Colon (tissue), 2 donors: ENCODE measurements at regions not wholly inside any gene's neighbourhood (a gene's known extent, or its start where the extent isn't known, plus 50 kb on each side); places are given as distances from the start of the nearest gene placed in this dataset.
"Not testable (repeated sequence)": the region's sequence is repeated elsewhere in the genome, so short reads cannot be mapped to it uniquely, and the experiment has no call there.

ENCODE experiments used
- FAIRE-seq: peaks from 2 replicates; lab custom pipeline; 2012; peaks lifted over from hg19 to GRCh38; lab: Jason Lieb, UNC
- donor health status: control.
- donor health status: control.

DNA sequence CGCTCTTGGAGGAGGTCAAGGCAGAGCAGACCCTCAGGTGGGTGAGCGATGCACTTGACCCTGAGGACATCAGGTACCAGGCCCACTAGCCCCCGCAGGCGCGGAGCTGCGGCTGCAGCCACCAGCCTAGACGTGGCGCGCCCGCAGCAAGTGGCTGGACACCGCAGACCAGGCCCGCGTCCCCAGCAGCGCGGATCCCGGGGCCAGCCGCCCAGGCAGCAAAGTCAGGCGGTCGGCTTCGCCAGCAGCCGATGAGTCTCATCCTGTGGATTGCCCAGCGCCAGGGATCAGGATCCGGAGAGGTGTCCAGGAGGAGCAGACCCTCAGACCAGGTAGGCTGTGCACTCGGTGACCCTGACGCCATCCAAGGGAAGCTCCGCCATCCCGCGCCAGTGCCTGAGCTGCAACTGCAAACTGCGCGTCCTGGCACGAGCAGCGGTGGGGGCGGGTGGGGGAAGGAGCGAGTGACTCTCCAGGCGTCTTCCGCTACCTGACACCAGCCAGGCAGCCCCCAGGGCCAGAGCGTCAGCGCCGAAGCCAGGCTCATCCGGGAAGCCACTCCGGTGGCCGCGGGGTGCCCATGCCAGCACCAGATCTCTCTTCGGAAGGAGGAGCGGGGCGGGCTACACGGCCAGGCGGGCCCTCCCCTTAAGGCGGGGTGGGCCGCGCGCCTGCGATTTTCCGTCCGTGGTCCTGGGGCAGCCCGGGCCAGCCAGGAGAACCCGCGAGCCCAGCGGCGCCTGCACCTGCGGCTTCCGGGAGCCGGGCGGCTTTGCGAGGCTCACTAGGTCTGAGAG lies 92.6 kb upstream of the THOC3 start:
- FAIRE-seq: not testable (repeated sequence)

DNA sequence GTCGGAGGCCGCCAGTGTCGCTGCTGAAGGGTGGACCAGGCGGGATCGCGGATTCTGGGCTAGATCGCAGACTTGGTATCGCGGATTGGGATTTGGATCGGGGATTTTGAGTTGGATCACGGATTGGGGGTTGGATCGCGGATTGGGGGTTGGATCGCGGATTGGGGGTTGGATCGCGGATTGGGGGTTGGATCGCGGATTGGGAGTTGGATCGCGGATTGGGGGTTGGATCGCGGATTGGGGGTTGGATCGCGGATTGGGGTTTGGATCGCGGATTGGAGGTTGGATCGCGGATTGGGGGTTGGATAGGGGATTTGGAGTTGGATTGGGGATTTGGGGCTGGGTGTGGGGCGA lies 93.1 kb upstream of the THOC3 start:
- not testable (repeated sequence) for FAIRE-seq

DNA sequence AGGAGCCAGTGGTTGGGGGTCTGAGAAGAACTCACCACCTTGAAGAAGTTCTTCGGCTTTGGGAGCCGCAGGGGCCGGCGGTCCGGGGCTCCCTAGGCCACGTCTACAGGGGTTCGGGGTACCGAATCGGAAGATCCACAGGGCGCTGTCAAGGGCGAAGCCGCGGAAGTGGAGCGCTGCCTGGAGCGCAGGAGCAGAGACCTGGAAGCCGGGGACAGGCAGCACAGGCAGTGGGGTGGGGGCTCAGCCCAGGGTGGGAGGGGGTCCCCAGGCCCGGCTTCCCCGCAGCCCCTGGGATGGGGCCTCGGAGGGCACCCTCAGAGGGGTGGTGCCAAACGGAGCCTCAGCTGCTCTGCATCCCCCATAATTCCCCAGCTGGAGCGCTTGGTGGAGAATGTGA lies 93.5 kb upstream of the THOC3 start:
- not testable (repeated sequence) for FAIRE-seq

DNA sequence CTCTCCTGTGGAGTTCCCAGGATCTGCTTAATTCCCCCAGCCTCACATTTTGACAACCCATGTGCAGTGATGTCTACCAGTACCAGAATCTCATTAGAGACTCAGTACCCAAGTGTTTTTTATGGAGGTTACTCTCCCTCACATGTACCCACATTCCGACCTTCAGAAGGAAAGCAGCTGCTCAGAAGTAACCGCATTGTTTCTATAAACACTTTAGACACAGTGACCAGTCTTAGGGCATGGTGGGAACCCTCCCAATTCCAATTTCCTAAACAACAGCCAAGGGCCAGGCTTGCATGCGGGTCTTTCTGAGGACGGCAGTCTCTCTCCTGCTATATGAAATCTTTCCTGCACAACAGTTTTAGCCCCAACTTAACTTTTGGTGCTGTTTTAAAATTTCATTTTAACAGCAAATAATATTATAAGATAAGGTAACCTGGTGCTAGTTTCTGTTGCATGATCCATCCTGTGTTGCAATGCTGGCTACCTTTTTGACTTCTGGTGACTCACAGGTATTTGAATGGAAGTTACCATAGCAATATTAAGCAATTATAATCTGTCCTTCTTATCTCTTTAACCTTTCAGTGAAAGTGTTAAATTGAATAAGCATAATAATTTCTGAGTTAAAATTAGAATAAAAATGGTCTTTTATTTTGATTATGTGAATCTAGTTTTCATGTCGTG lies 98.3 kb upstream of the THOC3 start:
- FAIRE-seq: not testable (repeated sequence)

DNA sequence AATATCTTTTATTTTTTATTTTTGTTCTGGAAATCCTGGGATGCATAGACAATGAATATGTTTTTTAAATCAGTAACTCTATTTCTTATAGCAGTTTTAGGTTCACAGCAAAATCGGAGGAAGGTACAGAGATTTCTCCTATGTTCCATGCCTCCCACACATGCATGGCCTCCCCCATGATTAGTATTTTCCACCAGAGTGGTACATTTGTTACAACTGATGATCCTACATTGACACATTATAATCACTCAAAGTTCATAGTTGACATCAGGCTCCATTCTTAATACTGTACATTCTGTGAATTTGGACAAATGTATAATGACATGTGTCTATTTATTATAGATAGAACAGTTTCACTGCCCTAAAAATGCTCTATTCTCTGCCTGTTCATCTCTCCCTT lies 99.0 kb upstream of the THOC3 start:
- not testable (repeated sequence) for FAIRE-seq

DNA sequence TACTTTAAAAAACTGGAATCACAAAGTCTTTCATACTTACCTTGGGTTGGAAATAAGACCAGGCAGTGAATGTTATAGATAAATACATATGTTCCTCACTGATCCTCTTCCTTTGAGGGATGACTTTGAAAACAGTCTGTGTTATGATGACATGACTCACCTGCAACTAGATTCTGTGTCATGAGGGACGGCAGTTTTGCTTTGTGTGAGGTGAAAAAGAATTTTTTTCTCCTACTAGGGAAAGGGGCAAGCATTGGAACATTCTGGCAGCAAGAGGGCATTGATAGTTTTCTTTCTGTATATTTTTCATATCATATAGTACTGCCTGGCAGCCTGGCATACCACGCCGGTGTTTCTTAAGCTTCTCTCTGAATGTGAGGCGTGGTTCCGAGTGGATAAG lies 99.8 kb upstream of the THOC3 start:
- FAIRE-seq: not testable (repeated sequence)

DNA sequence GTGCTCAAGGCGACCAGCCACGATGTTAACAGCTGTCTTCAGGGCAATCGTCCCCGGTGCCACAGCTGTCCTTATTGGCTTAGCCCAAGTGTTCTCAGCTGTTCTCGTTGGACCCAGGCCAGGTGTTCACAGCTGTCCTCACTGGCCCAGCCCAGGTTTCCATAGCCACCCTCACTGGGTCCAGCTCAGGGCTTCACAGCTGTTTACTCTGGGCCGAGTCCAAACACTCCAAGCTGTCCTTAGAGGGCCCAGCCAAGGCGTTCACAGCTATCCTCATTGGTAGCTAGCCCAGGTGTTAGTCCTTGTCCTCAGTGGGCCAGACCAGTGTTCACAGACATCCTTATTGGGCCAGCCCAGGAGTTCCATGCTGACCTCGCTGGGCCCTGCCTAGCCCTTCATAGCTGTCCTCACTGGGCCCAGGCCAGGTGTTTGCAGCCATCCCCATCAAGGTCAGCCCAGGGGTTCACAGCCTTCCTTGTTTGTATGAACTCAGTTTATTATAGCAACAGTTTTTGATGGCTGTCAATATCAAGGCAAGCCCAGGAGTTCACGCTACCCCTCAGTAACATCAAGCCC lies 106.0 kb upstream of the THOC3 start:
- FAIRE-seq: not testable (repeated sequence)

DNA sequence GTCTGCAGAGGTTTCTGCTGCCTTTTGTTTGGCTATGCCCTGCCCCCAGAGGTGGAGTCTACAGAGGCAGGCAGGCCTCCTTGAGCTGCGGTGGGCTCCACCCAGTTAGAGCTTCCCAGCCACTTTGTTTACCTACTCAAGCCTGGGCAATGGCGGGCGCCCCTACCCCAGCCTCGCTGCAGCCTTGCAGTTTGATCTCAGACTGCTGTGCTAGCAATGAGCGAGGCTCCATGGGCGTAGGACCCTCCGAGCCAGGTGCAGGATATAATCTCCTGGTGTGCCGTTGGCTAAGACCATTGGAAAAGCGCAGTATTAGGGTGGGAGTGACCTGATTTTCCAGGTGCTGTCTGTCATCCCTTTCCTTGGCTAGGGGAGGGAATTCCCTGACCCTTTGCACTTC lies 115.6 kb upstream of the THOC3 start:
- FAIRE-seq: not testable (repeated sequence)

DNA sequence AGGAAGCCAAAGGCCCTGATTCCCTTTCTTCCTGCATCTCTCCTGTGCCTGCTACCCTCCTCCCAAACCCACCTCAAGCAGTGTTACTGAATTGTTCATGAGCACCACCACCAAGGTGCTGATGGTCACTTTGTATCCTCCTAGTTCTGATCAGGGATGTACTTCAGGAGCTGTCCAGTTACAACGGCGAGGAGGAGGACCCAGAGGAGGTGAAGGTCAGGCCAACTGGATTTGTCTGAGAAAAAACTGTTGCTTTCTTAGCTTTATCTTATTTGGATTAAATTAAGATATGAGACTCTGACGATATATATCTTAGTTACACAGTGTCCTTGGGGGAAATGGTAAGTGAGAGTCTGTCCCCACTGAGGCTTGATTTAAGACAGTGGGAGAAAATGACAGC lies 135.0 kb upstream of the THOC3 start:
- FAIRE-seq: not testable (repeated sequence)

DNA sequence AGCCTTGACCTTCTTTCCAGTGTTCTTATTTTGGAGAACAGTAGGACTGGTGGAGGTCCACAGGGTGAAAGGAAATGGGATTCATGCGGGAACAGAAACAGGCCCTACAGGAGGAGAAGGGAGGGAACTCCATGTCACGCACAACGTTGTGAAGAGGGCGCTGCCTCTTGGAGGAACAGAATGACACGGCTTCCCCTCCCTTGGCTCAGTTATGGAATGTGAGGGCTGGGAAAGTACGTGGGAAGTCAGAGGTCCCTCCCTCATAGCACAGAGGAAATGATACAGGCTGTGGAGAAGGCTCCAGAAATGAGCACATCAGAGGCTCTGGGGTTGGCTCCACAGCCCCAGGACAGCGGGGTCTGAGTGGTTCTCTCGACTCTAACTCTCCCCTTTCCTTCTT lies 125.3 kb upstream of the SIMC1 start:
- not testable (repeated sequence) for FAIRE-seq

DNA sequence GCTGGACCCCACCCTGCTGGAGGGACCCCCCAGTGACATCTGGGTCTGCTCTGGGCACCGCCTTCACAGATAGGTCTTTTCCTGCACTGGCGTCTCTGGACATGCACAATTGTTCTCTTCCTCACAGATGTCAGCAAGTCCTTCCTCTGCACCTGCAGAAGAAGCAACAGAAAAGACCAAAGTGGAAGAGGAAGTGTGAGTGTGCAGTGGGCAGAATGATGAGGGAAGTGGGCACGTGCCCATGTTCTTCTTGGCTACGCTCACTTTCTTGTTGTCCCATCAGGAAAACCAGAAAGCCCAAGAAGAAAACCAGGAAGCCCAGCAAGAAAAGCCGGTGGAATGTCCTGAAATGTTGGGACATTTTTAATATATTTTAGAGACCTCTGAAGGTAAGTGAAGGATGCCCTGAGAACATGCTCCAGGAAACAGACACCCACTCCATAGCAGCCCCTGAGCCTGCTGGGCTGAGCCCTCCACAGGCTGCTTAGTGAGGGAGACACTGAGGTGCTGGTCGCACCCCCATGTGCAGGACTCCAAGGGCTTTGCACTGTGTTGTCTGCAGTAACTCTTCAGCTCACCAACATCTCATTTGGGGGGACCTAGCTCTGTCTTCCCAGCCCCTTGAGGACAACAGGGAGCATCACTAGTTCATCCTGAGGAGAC lies 124.4 kb upstream of the SIMC1 start:
- not testable (repeated sequence) for FAIRE-seq

DNA sequence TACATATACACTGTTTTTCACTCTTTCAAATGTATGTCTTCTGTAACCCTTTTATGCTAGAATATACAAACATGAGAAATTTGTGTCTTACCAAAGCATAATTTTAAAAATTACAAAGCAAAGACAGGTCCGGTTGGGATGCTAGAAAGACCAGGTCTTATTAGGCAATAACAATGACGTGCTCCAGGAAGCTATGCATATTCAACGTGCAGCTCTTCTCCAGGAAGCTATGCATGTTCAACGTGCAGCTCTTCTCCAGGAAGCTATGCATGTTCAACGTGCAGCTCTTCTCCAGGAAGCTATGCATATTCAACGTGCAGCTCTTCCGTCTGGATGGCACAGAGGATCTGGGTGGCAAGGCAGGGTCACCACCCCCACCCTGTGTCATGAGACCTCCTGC lies 123.4 kb upstream of the SIMC1 start:
- not testable (repeated sequence) for FAIRE-seq

DNA sequence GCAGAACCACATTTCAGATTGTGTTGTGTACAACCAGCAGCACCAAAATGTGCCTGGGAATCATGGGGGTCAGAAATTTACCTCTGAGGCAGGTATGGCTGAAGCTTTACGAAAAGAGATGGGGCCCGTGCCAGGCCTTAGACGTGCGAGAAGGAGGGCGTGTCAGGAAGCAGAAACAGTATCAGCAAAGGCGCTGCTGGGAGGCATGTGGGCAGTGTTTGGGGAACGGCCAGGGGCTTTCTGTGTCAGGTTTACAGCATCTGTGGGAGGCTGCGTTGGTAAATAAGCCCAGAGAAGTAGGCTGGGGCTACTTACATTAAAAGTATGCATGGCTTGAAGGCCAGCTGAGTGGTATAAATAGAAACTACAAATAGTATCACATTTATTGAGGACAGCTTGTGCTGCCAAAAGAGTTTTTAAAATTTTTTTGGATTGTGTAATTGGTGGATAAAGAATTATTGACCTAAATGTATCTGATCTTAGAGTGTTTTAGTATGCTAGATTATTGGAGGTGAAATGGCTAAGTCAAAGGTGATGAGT lies 120.5 kb upstream of the SIMC1 start:
- FAIRE-seq: not testable (repeated sequence)

DNA sequence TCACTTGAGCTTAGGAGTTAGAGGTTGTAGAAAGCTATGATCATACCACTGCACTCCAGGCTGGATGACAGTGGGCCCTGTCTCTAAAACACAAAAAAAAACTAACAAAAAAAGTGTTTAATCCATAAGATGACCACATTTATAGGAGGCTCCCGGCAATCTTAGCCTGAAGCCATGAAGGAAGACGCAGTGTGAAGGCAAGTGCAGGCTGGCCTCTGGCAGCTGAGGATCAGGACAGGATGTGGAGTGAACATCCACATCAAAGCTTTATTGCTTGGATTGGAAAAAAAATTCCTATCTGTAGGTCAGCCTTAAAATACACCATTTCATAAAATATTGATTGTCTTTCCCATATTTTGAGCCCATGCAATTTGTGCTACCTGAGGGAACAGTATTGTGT lies 115.9 kb upstream of the SIMC1 start:
- FAIRE-seq: not testable (repeated sequence)

DNA sequence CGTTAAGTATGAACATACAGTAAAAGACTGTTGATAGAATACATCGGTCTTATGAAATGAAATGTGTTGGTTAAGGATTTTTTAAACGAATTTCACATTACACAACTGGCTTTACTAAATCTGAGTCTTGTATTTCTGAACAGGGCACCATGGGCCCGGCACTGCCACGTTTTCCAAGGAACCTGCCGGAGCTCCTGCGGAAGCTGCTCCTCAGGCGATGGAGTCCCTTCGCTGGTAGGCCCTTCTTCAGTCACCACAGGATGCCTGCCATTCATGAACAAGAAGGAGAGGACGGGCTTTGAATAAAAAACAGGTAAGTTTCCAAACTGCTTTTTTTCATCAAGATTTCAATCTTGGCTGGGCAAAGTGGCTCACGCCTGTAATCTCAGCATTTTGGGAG lies 114.1 kb upstream of the SIMC1 start:
- FAIRE-seq: not testable (repeated sequence)

DNA sequence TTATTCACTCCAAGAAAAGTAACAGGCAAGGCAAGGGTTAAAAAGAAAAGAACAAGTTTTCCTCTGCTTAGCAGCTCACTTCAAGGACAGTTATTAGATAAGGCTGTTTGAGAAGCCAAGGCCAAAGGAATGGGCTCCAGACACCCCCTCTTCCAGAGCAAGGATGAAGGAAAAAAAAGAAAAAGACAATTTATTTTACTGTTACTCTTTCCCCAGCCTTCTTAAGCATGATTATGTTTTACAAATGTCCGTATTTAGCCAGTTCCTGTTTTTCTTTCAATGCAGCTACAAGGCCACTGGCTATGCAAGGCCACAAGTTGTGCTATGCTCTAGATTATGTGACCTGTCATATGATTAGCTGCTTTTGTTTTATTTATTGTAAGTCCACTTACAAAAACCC lies 106.5 kb upstream of the SIMC1 start:
- FAIRE-seq: no peak

DNA sequence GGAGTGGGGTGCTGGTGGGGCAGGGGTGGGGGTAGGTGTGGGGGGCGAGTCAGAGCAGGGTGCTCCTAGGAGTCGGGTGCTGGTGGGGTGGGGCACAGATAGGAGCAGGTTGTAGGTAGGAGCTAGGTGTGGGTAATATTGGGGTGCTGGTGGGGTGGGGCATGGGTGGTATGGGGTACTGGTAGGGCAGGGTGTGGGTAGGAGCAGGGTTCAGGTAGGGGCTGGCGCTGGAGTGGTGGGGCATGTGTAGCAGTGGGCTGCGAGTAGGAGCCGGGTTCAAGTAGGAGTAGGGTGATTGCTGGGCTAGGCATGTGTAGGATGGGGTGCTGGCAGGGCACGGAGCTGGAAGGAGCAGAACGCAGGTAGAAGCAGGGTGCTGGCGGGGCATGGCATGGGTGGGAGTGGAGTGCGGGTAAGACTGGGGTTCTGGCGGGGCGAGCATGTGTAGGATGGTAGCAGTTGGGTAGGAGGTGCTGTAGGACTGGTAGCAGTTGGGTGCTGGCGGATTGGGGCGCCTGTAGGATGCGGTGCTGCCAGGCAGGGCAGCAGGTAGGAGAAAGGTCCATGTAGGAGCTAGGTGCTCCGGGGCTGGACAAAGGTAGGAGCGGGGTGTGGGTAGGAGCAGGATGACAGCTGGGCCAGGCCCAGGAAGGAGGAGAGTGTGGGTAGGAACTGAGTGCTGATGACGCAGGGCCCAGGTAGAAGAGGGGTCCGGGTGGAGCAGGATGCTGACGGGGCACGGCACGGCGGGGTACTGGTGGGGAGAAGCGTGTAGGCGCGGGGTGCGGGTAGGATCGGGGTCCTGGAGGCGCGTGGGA lies 105.5 kb upstream of the SIMC1 start:
- no peak for FAIRE-seq

DNA sequence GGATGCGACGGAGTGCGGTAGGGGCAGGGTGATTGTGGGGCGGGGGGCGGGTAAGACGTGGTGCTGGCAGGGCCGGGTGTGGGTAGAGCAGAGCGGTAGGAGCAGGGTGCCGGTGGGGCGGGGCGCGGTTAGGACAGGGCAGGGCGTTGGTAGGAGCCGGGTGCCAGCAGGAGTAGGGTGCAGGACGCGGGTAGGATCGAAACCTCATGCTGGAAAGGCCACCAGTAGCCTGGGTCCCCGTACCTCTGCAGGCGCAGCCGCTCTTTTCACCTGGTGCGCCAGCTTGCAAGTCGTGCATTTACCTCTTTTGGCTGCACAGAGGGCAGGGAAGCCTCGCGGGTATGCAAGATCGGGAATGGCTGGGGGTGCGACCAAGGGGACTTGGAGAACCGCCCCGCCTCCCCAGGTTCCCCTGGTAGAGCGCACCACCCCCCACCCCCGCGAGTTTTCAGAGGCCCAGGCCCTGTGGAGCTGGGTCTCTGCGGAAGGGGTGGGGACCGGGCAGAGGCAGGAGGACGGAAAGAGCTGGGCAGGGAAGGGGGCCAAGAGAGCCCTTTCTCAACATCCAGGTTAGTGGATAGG lies 104.8 kb upstream of the SIMC1 start:
- no peak for FAIRE-seq

DNA sequence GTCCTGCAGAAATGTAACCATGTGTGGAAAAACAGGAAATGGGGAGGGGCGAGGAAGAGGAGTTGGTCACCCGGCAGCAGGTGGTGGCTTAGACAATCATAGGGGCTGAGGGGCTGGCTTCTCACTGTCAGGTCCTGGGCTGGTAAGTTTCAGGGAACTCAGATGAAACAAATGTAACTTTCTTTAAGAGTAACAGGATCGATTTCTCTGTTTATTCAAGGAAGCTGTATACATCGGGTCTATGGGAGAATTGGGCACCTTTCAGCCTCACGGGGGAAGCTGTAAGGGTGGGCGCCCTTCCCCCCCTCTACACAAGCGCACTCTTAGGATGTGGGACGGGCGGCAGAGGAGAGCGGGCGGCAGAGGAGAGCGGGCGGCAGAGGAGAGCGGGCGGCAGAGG lies 104.3 kb upstream of the SIMC1 start:
- no peak for FAIRE-seq

DNA sequence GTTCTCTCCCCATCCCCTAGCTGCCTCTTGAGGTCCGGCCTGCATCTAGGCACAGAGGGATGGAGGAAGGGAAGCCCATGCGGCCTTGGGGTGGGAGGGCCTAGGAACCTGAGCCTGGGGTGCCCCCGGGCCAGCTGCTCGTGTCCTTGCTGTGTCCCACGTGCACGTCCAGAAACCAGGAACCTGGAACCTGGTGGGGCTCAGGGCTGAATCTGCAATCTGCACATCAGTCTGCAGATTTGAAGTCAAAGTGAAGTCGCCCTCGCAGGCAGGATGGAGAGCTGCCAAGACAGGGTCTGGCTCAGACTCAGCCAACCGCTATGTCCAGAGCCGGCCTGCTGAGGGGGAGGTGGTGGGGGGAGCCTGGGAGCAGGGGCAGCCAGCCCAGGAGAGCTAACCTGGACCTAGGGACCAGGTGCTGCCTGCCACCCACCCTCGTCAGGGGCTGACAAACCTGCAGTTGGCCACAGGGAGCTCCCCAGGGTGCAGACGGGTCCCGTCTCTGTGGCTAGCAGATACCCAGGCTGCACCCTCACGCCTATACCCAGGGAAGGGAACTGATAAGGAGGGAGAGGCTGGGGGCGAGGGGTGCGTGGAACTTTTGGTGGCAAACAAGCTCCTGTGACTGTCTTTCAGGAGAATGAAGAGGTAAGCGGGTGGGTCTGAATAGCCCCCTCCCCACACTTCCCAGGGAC lies 103.5 kb upstream of the SIMC1 start:
- FAIRE-seq: no peak

DNA sequence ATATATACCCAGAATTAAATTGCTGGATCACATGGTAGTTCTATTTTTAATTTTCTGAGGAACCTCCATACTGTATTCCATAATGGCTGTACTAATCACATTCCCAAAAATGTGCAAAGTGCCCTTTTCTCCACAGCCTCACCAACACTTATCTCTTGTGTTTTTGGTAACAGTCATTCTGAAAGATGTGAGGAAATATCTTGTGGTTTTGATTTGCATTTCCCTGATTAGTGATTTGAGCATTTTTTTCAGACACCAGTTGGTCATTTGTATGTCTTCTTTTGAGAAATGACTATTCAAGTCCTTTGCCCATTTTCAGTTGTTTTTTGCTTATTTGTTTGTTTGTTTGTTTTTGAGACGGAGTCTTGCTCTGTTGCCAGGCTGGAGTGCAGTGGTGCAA lies 98.1 kb upstream of the SIMC1 start:
- FAIRE-seq: not testable (repeated sequence)
